ENCODE measurements at regions not wholly inside any gene's neighbourhood (a gene's known extent, or its start where the extent isn't known, plus 50 kb on each side); places are given as distances from the start of the nearest gene placed in this dataset.
"Not testable (repeated sequence)": the region's sequence is repeated elsewhere in the genome, so short reads cannot be mapped to it uniquely, and the experiment has no call there.

- WGBS: 91% methylated on average over 3 of the region's 3 CpGs
- H3K4me3 ChIP-seq (ENCODE audit: low read length in 2 of 2): no peak overlapping the region
- H3K27ac ChIP-seq (ENCODE audit: low read depth in 1 of 2, low read length in 1 of 2): no peak overlapping the region
- no peaks in the 10 kb centered on the region for H3K36me3 ChIP-seq (ENCODE audit: control insufficient read depth in 2 of 2, insufficient read depth in 2 of 2, low read length in 1 of 2)
- no peak for DNase-seq (ENCODE audit: low read depth in 6 of 9, low spot score in 9 of 9)
- H3K9me3 ChIP-seq (ENCODE audit: control insufficient read depth in 2 of 2, insufficient read depth in 1 of 2, low read length in 1 of 2): no peaks in the 10 kb centered on the region
- H3K27me3 ChIP-seq (ENCODE audit: control insufficient read depth in 2 of 2, insufficient read depth in 1 of 2, low read length in 1 of 2): no peaks in the 10 kb centered on the region
- no peaks in the 10 kb centered on the region for H3K4me1 ChIP-seq (ENCODE audit: control insufficient read depth in 2 of 2, insufficient read depth in 2 of 2, low read length in 2 of 2)
Measured at GRCh38 chr7:23928418-23928775, 218.4 kb downstream of the STK31 start.

- no peak for DNase-seq (ENCODE audit: low read depth in 6 of 9, low spot score in 9 of 9)
Measured at GRCh38 chr7:23930312-23930711, 220.3 kb downstream of the STK31 start.

DNA sequence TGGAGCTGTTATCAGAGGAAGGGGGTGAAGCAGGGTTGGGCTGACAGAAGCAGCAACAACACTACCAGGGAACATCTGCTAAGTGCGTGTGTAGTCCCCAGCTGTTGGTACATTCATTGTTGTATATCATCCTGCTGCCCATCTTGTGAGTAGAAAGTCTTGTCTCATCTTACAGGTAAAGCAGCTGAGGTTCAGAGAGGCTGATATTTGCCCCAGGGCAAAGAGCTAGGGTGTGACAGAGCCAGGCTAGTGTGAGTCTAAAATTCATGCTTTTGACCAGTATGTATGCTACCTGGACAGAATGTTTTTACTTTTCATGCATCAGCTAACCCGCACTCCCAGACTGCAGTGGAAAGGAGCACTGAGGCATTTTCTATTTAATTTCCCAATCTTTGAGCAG is 221.6 kb downstream of the STK31 start:
- no peak overlapping the region for H3K27ac ChIP-seq (ENCODE audit: low read depth in 1 of 2, low read length in 1 of 2)
- WGBS: 93% methylated on average over 2 of the region's 2 CpGs
- H3K36me3 ChIP-seq (ENCODE audit: control insufficient read depth in 2 of 2, insufficient read depth in 2 of 2, low read length in 1 of 2): no peaks in the 10 kb centered on the region
- DNase-seq (ENCODE audit: low read depth in 6 of 9, low spot score in 9 of 9): no peak
- no peaks in the 10 kb centered on the region for H3K4me1 ChIP-seq (ENCODE audit: control insufficient read depth in 2 of 2, insufficient read depth in 2 of 2, low read length in 2 of 2)
- no peaks in the 10 kb centered on the region for H3K9me3 ChIP-seq (ENCODE audit: control insufficient read depth in 2 of 2, insufficient read depth in 1 of 2, low read length in 1 of 2)
- H3K27me3 ChIP-seq (ENCODE audit: control insufficient read depth in 2 of 2, insufficient read depth in 1 of 2, low read length in 1 of 2): no peaks in the 10 kb centered on the region
- no peak overlapping the region for H3K4me3 ChIP-seq (ENCODE audit: low read length in 2 of 2)

More at GRCh38 chr7:23930312-23930711, 220.3 kb downstream of the STK31 start:
- no peaks in the 10 kb centered on the region for H3K4me1 ChIP-seq (ENCODE audit: control insufficient read depth in 2 of 2, insufficient read depth in 2 of 2, low read length in 2 of 2)
- 86% methylated on average over 1 of the region's 1 CpG for WGBS
- no peak overlapping the region for H3K27ac ChIP-seq (ENCODE audit: low read depth in 1 of 2, low read length in 1 of 2)
- H3K36me3 ChIP-seq (ENCODE audit: control insufficient read depth in 2 of 2, insufficient read depth in 2 of 2, low read length in 1 of 2): no peaks in the 10 kb centered on the region
- H3K27me3 ChIP-seq (ENCODE audit: control insufficient read depth in 2 of 2, insufficient read depth in 1 of 2, low read length in 1 of 2): no peaks in the 10 kb centered on the region
- no peak overlapping the region for H3K4me3 ChIP-seq (ENCODE audit: low read length in 2 of 2)
- H3K9me3 ChIP-seq (ENCODE audit: control insufficient read depth in 2 of 2, insufficient read depth in 1 of 2, low read length in 1 of 2): no peaks in the 10 kb centered on the region

DNA sequence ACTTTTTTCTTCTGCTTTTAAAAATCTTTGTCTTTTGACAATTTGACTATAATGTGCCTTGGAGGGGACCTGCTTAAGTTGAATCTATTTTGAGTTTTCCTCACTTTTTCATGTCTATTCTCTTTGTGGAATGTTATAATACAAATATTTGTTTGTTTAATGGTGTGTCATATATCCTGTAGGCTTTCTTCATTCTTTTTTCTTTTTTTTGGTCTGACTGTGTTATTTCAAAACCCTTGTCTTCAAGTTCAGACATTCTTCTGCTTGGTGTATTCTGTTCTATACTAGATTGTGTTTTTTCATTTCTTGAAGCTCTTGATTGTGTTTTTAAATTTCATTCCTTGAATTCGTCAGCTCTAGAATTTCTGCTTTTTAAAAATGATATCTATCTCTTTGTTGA is 228.2 kb downstream of the STK31 start:
- H3K4me1 ChIP-seq (ENCODE audit: control insufficient read depth in 2 of 2, insufficient read depth in 2 of 2, low read length in 2 of 2): no peaks in the 10 kb centered on the region
- H3K27ac ChIP-seq (ENCODE audit: low read depth in 1 of 2, low read length in 1 of 2): no peak overlapping the region
- no peaks in the 10 kb centered on the region for H3K9me3 ChIP-seq (ENCODE audit: control insufficient read depth in 2 of 2, insufficient read depth in 1 of 2, low read length in 1 of 2)
- no peaks in the 10 kb centered on the region for H3K27me3 ChIP-seq (ENCODE audit: control insufficient read depth in 2 of 2, insufficient read depth in 1 of 2, low read length in 1 of 2)
- no peak for DNase-seq (ENCODE audit: low read depth in 6 of 9, low spot score in 9 of 9)
- no peak overlapping the region for H3K4me3 ChIP-seq (ENCODE audit: low read length in 2 of 2)
- 90% methylated on average over 1 of the region's 1 CpG for WGBS
- H3K36me3 ChIP-seq (ENCODE audit: control insufficient read depth in 2 of 2, insufficient read depth in 2 of 2, low read length in 1 of 2): no peaks in the 10 kb centered on the region

GRCh38 chr7:23938937-23939552 is 229.0 kb downstream of the STK31 start:
- DNase-seq (ENCODE audit: low read depth in 6 of 9, low spot score in 9 of 9): peak in 4 of 9 donors; percentile 4 to 35 (median 9)
- Histone ChIP-seq H3K27ac (ENCODE audit: low read depth in 1 of 2, low read length in 1 of 2) (no peak overlapping the region), H3K4me1 (ENCODE audit: control insufficient read depth in 2 of 2, insufficient read depth in 2 of 2, low read length in 2 of 2) (no peaks in the 10 kb centered on the region), H3K4me3 (ENCODE audit: low read length in 2 of 2) (no peak overlapping the region), H3K27me3 (ENCODE audit: control insufficient read depth in 2 of 2, insufficient read depth in 1 of 2, low read length in 1 of 2) (no peaks in the 10 kb centered on the region), H3K9me3 (ENCODE audit: control insufficient read depth in 2 of 2, insufficient read depth in 1 of 2, low read length in 1 of 2) (no peaks in the 10 kb centered on the region), H3K36me3 (ENCODE audit: control insufficient read depth in 2 of 2, insufficient read depth in 2 of 2, low read length in 1 of 2) (no peaks in the 10 kb centered on the region)
- WGBS: 47% methylated on average over 4 of the region's 4 CpGs

DNA sequence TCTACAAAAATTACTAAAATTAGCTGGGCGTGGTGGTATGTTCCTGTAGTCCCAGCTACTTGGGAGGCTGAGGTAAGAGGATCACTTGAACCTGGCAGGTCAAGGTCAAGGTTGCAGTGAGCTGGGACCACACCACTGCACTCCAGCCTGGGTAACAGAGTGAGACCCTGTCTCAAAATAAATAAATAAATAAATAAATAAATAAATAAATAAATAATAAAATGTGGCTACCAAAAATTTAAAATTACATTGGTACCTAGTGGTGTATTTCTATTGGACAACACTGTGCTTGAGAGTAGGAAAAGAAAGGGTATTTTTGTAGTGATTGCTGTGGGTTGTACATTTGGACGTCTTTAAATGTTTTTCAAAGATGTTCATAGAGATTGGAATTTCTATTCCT is 229.7 kb downstream of the STK31 start:
- not testable (repeated sequence) for H3K27ac ChIP-seq (ENCODE audit: low read depth in 1 of 2, low read length in 1 of 2); H3K36me3 ChIP-seq (ENCODE audit: control insufficient read depth in 2 of 2, insufficient read depth in 2 of 2, low read length in 1 of 2); H3K4me3 ChIP-seq (ENCODE audit: low read length in 2 of 2); H3K9me3 ChIP-seq (ENCODE audit: control insufficient read depth in 2 of 2, insufficient read depth in 1 of 2, low read length in 1 of 2); H3K27me3 ChIP-seq (ENCODE audit: control insufficient read depth in 2 of 2, insufficient read depth in 1 of 2, low read length in 1 of 2); DNase-seq (ENCODE audit: low read depth in 6 of 9, low spot score in 9 of 9); H3K4me1 ChIP-seq (ENCODE audit: control insufficient read depth in 2 of 2, insufficient read depth in 2 of 2, low read length in 2 of 2)
- WGBS: 97% methylated on average over 2 of the region's 2 CpGs

DNA sequence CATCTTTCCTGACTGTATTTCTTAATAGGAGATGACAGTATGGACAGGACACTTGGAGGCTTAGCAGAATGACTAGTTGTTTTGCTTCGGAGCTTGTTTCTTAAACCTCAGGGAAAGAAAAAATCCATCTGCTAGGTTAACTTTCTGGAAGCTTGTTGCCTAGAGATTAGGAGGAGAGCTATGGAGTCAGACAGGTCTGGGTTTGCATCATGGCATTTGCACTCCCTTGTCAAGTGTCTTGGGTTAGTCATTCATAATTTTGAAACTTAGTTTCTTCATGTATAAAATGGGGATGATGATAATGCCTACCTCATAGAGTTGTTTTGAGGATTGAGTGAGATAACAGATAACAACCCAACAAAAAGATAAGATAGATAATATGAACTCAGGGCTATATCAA is 231.5 kb downstream of the STK31 start:
- H3K4me1 ChIP-seq (ENCODE audit: control insufficient read depth in 2 of 2, insufficient read depth in 2 of 2, low read length in 2 of 2): no peaks in the 10 kb centered on the region
- H3K4me3 ChIP-seq (ENCODE audit: low read length in 2 of 2): no peak overlapping the region
- DNase-seq (ENCODE audit: low read depth in 6 of 9, low spot score in 9 of 9): no peak
- no peaks in the 10 kb centered on the region for H3K27me3 ChIP-seq (ENCODE audit: control insufficient read depth in 2 of 2, insufficient read depth in 1 of 2, low read length in 1 of 2)
- 97% methylated on average over 1 of the region's 1 CpG for WGBS
- no peak overlapping the region for H3K27ac ChIP-seq (ENCODE audit: low read depth in 1 of 2, low read length in 1 of 2)
- H3K9me3 ChIP-seq (ENCODE audit: control insufficient read depth in 2 of 2, insufficient read depth in 1 of 2, low read length in 1 of 2): no peaks in the 10 kb centered on the region
- H3K36me3 ChIP-seq (ENCODE audit: control insufficient read depth in 2 of 2, insufficient read depth in 2 of 2, low read length in 1 of 2): no peaks in the 10 kb centered on the region

DNA sequence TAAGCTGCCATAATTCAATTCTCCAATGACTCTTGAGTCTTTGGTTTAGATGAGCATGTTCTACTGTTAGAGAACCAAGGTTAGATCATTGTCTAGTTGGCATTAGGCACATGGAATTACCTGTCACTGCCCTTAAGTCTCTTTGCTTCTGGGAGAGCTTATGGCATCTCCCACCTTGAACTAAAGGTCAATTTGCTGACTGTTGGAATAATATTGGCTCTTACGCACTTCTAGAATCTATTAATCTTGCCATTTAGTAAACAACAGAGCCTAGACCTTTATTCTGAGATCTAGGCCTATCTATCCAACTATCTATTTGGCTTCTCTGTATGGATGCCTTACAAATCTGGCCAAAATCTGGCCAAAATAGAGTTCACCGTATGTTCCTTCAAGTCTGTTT is 232.0 kb downstream of the STK31 start:
- Histone ChIP-seq H3K4me1 (ENCODE audit: control insufficient read depth in 2 of 2, insufficient read depth in 2 of 2, low read length in 2 of 2) (no peaks in the 10 kb centered on the region), H3K27me3 (ENCODE audit: control insufficient read depth in 2 of 2, insufficient read depth in 1 of 2, low read length in 1 of 2) (no peaks in the 10 kb centered on the region), H3K4me3 (ENCODE audit: low read length in 2 of 2) (no peak overlapping the region), H3K27ac (ENCODE audit: low read depth in 1 of 2, low read length in 1 of 2) (no peak overlapping the region), H3K36me3 (ENCODE audit: control insufficient read depth in 2 of 2, insufficient read depth in 2 of 2, low read length in 1 of 2) (no peaks in the 10 kb centered on the region), H3K9me3 (ENCODE audit: control insufficient read depth in 2 of 2, insufficient read depth in 1 of 2, low read length in 1 of 2) (no peaks in the 10 kb centered on the region)
- no peak for DNase-seq (ENCODE audit: low read depth in 6 of 9, low spot score in 9 of 9)
- WGBS: 98% methylated on average over 2 of the region's 2 CpGs

GRCh38 chr7:23944131-23944530 is 234.1 kb downstream of the STK31 start:
- Histone ChIP-seq H3K27me3 (ENCODE audit: control insufficient read depth in 2 of 2, insufficient read depth in 1 of 2, low read length in 1 of 2) (no peaks in the 10 kb centered on the region), H3K27ac (ENCODE audit: low read depth in 1 of 2, low read length in 1 of 2) (no peak overlapping the region), H3K4me1 (ENCODE audit: control insufficient read depth in 2 of 2, insufficient read depth in 2 of 2, low read length in 2 of 2) (no peaks in the 10 kb centered on the region), H3K4me3 (ENCODE audit: low read length in 2 of 2) (no peak overlapping the region), H3K9me3 (ENCODE audit: control insufficient read depth in 2 of 2, insufficient read depth in 1 of 2, low read length in 1 of 2) (no peaks in the 10 kb centered on the region), H3K36me3 (ENCODE audit: control insufficient read depth in 2 of 2, insufficient read depth in 2 of 2, low read length in 1 of 2) (no peaks in the 10 kb centered on the region)
- WGBS: 95% methylated on average over 2 of the region's 2 CpGs
- no peak for DNase-seq (ENCODE audit: low read depth in 6 of 9, low spot score in 9 of 9)

GRCh38 chr7:23945472-23945871 is 235.5 kb downstream of the STK31 start:
- no peaks in the 10 kb centered on the region for H3K36me3 ChIP-seq (ENCODE audit: control insufficient read depth in 2 of 2, insufficient read depth in 2 of 2, low read length in 1 of 2)
- no peak for DNase-seq (ENCODE audit: low read depth in 6 of 9, low spot score in 9 of 9)
- H3K4me3 ChIP-seq (ENCODE audit: low read length in 2 of 2): no peak overlapping the region
- H3K27me3 ChIP-seq (ENCODE audit: control insufficient read depth in 2 of 2, insufficient read depth in 1 of 2, low read length in 1 of 2): no peaks in the 10 kb centered on the region
- no peaks in the 10 kb centered on the region for H3K9me3 ChIP-seq (ENCODE audit: control insufficient read depth in 2 of 2, insufficient read depth in 1 of 2, low read length in 1 of 2)
- no peaks in the 10 kb centered on the region for H3K4me1 ChIP-seq (ENCODE audit: control insufficient read depth in 2 of 2, insufficient read depth in 2 of 2, low read length in 2 of 2)
- no peak overlapping the region for H3K27ac ChIP-seq (ENCODE audit: low read depth in 1 of 2, low read length in 1 of 2)
